ENCODE measurements at regions not wholly inside any gene's neighbourhood (a gene's known extent, or its start where the extent isn't known, plus 50 kb on each side); places are given as distances from the start of the nearest gene placed in this dataset.
"Not testable (repeated sequence)": the region's sequence is repeated elsewhere in the genome, so short reads cannot be mapped to it uniquely, and the experiment has no call there.

DNA sequence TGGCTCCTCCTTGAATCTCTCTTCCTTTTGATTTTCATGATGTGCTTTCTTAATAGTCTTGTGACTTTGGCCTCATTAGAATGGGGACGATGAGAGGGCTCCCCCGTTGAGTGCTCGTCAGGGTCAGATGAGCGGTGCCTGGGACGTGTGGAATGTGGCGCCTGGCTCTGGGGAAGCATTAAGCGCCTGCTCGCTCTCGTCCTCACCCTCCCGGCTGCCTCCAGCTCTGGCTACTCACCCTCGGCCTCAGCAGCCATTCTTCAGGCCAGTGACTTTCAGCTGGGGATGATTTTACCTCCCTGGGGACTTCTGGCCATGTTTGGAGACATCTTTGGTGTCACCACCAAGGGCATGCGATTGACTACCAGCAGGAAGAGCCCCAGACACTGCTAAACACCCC lies 69.7 kb downstream of the RPS6KA4 start:
- DNase-seq, result no peak

DNA sequence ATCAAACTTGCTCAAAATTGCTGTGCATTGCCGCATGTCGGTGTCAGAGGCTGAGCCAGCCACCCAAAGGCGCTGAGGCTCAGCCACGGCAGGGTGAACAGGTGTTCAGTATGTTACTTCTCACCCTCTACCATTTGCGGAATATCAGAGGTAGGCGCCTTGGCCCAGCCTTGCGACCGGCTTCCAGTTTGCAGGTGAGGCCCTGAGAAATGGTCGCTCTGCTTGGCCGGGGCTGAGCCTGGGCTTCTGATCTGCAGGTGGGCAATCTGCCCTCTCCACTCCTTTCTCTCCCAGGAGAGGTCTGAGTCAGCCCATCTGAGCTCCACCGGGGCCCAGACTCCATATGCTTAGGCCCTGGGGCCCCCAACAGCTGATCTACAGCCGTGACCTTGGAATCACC lies 71.0 kb downstream of the RPS6KA4 start:
- no peak for DNase-seq

DNA sequence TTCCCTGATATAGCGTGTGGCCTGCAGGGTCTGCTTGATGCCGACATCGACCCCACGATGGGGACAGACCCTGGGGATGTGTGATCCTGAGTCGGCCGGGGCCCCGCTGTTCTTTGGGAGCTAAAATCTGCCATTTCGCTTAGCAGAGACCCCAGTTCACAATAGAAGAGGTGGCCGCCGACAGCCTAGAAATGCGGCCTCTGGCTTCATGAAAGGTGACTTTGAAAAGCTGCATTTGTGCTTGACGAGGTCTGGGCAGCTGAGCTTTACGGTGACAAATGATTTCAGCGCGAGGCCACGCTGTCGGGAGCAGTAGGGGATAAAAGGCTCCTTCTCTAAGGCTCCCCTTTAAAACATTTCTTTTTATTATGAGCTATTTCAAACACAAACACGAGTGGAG lies 71.7 kb downstream of the RPS6KA4 start:
- no peak for DNase-seq

DNA sequence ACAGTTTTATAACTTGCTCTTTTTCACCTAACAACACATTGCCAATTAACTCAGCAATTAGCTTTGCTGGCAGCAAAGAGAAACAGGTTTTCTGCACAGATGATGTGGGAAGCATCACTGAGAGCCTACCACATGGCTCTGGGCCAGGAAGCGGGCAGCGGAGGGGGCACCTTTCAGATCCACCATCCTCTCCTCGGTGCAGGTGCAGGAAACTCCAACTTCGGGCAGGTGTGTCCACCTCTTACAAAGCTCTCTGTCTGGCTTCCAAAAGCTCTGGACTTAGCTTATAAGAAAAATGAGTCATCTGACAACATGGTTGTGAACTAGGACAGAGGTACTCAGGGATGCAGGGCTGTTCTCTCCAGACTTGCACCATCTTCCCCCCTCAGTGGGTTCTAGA lies 77.0 kb downstream of the RPS6KA4 start:
- DNase-seq, result no peak

DNA sequence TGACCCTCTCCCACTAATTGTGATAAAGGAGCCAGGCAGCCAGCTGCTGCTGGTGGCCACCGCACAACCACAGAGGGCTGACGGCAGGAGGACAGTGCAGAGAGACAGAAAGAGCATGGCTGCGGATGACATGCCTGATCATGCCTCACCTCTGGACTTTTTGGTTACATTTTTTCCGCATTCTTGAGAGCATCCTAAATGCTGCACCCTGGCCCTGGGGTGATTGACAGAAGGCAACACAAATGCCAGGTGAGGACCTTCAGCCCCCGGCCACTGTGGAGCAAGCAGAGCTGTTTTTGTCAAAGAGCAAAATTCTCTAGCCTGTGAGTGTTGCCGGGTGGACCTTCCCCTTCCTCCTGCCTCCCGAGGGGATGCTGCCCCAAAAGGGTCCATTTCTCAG lies 78.5 kb downstream of the RPS6KA4 start:
- DNase-seq, result no peak

DNA sequence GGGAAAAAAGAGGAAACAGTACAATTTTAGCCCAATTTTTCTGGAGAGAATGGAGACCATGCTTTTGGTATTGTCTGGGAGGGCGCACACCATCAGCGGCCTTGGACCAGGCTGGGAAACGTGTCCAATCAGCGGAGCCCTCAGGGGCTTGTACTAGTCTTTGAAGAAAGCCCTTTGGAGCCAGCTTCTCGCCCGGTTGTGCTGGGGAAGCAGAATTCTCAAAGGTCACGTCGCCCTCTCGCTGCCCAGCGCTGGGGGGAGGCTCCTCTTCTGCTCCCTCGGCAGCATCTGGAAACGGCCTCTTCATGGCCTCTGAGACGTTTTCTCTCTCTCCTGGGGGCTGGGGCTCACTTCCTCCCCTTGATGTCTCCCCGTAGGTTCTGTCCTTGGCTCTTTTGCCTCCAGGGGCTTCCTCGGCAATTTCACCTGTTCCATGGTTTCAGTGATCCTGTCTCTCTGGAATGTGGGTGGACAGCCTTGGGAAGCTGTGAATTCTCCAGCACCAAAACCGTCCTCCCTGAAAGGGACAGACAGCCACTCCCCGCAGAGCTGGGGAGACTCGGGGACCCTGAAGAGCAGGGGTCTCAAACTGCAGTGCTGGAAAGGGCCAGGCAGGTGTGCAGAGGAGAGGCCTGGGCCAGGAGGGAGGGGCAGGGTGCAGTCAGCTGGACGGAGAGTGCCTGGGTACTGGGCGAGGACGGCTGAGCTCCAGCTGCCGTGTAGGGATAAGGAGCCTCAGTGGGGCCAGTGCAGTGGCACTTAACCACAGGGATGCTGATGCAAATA lies 80.2 kb downstream of the RPS6KA4 start:
- DNase-seq, result no peak

DNA sequence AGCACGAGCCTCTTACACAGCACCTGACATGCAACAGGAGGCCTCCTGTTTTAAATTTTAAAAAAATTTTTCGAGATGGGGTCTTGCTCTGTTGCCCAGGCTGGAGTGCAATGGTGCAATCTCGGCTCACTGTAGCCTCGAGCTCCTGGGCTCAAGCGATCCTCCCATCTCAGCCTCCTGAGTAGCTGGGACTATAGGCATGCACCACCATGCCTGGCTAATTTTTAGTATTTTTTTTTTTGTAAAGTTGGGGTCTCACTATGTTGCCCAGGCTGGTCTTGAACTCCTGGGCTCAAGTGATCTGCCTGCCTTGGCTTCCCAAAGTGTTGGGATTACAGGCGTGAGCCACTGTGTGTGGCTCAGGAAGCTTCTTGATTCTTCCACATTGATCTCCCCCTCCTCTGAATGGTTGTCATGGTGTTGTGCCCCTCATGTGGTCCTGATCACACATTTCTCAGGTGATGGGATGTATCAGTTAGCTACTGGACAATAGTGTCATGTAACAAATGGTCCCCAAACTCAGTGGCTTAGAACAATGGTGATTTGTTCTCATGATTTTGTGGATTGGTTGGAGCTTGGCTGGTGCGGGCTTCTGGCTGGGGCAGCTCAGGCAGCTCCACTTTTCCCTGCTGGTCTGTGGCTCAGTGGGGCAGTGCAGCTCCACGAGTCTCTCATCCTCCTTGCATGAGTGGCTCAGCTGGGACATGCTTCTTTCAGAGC lies 81.0 kb downstream of the RPS6KA4 start:
- DNase-seq, result not testable (repeated sequence)

DNA sequence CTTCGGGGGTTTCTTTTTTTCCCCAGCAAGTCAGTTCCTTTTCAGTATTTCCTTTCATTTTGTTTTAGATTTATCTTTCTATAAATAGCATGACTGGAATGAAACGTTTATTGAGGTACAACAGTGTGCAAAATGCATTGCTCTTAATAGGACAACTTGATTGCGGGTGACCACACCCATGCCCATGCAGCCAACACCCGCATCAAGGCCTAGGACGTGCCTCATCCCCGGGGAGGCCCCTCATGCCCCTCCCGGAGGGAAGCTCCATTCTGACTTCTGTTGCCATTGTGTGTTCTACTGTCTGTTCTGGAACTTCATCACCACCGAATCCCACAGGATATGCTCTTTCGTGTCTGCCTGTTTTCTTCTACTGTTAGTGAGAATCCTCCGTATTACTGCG lies 82.2 kb downstream of the RPS6KA4 start:
- no peak for DNase-seq

DNA sequence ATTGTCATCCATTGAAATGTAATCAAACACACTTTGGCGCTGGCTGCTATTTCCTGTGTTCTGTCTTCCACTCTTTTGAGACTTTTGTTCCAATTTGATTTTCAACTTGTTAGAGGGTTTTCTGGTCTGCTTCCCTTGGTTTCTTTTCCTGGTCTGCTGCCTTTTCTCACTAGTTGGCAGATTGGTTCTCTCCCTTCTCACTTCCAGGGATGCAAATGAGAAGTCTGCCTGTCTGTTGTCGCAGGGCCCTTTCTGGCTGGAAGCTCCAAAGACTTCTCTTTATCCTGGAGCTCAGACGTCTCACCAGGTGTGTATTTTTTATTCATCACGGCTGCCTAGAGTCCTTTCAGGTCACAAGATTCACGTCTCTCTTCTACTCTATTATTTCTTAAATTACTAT lies 84.0 kb downstream of the RPS6KA4 start:
- DNase-seq, result no peak

DNA sequence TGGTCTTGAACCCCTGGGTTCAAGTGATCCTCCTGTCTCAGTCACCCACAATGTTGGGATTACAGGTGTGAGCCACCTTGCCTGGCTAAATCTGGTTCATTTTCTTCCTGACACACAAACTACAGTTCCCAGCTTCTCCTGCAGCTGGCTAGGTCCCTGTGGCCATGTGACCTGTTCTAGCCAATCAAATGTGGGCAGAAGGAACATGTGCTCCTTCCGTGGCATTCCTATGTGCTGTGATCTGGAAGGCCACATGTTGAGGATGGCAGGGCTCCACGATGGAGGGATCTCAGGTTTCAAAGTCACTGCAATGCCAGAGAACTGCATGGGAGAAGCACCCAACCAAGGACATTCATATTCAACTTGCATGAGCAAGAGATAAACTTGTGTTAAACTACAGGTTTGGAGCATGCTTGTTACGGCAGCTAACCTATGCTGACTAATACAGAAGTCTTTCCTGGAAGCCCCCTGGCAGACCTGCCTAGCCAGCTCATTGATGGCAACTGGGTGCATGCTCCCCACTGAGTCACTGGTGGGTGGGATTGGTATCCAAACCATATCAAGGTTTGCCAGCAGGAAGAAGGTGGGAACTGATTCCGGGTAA lies 86.0 kb downstream of the RPS6KA4 start:
- no peak for DNase-seq

DNA sequence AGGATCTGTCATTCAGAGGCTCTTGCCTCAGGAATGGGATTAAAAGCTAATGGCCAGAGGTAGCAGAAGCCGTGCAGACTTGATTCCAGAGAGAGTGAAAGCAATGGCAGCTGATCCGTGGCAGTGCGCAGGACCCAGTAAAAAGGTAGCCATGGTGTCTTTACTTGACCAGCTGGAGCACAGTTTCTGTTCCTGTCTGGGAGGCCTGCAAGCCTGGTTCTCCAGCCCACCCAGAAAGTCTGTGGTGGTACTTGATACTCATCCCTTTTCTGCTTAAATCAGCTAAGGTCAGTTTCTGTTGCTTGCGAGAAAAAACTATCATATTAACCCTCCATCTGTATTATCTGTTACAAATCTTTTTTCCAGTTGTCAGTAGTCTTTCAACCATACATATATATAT lies 86.7 kb downstream of the RPS6KA4 start:
- no peak for DNase-seq

DNA sequence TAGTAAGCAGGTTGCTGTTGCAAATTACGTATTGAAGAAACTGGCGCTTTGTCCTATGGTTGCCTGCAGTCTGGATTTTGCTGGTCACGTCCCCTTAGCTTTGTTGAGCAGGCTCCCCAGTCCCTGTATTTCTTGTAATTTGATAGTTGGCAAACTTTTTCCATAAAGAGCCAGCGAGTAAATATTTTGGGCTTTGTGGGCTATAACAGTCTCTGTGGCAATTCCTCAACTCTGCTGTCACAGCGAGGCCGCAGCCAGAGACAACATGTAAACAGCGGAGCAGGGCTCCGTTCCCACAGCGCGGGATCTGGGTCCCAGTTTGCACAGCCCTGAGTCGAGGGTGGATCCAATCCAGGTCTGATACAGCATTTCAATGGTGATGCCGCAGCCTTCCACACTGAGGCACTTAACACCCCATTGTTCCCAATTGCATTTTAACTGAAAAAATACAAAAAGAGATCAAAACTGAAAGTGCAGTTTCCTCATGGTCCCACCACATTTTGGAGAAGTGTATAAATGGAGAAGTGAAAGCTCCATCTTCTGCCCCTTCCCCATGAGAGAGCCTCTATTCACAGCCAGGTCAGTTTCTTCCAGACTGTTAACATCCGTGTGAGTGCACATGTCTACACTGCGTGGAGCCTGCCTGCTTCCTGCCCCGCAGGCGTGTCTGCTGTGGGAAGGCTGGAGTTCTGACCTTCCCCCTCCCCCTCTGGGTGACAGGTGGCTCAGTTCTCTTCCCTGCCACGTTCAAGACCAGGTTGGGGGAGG lies 89.1 kb downstream of the RPS6KA4 start:
- peak; percentile 21 to 62 (median 44) for DNase-seq

DNA sequence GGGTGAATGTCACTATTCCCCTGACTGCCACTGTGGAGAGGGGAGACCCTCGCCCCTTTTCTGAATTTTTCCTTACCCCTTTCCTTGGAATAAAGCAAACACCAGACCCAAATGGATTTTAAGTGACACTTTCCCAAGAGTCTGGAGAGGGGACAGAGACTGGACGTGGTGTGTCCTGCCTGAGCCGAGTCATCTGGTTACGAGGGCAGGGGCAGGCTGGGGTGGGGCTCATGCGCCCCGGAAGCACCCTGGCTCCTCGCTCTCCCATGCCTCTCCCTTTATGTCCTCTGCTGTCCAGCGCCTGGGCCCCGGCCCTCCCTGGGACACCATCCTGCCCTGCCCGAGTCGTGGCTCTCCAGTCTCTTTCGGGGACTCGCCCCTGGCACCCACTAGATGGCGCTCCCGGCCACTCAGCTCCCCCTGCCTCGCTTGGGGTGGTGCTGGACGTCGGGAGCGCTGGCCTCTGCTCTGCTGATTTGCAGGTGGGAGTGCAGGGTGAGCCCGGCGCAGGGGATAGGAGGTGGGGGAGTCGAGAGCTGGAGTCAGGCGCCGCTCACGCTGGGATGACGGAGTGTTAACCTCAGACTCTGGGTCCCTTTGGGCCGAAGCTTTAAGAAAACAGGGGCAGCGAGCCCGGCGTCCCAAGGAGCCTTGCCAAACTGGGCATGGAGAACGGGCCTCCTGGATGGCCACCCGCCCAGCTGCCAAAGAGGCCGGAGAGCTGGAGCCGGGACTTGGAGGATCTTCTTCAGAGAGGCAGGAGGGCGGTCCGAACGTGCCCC lies 89.8 kb downstream of the RPS6KA4 start:
- peak; percentile 62 to 89 (median 81) for DNase-seq

DNA sequence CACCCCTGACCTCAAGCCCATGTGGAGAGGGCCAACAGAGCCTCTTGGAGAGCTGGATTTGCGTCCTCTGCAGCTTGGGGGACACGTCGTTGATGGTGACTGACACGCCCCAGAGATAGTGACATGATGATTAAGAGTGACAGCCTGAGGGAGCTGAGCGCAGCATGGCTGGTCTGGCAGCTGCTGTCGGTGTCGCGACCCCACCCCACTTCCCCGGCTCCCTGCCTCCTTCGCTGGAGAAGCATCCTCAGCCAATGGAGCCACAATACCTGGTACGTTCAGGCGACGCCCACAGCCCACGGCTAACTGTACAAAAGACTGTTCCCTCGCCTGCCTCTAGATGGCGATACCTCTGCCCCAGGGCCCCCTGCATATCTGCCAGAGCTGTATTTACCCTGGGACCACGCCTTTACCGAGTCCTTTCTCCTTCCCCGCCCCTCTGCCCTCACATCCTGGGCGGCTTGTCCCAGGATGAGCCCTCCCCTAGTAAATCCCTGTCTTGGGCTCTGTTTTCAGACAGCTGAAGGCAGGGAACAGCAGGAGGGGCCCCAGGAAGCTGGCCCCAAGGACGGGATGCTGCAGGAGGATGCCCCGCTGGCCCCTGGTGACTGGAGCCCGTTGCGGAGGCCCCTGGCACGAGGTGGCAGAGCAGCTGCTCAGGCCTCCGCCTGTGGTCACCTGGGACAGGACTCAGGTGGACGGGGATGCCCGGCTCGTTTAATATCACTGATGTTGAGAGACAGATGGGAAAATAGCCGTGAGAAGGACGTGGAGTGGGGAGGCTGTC lies 90.6 kb downstream of the RPS6KA4 start:
- peak in 2 of 3 donors; percentile 26 to 71 for DNase-seq

DNA sequence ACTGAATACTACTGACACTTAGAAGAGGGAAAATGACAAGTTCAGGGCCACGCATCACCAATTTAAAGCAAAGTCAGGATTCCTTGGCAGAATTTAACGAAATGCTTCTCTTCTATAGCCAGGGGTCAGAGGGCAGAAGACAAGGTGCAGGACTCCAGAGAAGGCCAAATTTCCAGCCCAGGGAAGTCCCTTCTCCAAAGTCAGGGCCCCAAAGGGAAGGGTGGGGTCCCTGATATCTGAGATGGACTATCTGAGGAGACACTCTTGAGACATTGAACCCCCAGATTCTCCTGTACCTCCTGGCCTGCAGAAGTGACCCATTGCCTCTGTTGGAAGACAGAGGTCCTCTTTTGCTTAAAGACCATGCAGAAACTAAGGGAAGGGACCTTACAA lies 91.2 kb downstream of the RPS6KA4 start:
- DNase-seq, result no peak

DNA sequence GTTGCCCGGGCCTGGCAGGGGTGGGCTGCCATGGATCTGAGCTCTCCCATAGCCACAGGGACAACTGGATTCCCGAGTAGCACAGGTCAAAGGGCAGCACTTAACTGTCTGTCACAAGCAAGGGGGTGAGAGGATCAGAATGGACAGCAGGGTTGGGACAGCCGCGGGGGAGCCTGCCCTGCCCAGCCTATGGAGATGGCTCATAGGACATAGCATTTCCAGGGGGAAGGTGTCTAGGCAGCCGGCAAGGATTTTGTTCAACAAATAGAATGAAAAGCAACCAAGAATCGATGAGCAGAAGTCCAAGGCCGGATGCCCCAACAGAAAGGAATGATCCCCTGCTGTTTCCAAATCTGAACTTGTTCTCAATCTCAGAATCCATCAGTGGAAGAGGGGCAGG lies 92.9 kb downstream of the RPS6KA4 start:
- no peak for DNase-seq

DNA sequence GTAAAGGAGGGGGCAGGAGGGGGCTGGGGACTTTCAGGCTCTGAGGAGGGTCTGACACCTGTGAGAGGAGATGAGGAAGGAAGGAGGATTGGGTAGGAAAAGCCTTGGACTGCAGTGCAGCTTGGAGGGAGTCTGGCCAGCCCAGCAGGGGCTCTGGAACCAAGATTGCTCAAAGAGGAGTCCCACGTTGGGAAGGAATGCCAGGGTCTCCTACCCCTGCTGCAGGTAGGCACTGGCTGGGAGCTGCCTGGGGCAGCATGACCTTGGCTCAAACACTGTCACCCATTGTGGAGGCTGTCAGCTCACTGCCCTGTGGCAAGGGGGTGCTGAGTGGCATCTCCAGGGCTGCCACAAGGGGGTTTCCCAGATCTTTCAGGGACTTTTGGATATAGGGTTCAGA lies 94.5 kb downstream of the RPS6KA4 start:
- DNase-seq, result no peak

DNA sequence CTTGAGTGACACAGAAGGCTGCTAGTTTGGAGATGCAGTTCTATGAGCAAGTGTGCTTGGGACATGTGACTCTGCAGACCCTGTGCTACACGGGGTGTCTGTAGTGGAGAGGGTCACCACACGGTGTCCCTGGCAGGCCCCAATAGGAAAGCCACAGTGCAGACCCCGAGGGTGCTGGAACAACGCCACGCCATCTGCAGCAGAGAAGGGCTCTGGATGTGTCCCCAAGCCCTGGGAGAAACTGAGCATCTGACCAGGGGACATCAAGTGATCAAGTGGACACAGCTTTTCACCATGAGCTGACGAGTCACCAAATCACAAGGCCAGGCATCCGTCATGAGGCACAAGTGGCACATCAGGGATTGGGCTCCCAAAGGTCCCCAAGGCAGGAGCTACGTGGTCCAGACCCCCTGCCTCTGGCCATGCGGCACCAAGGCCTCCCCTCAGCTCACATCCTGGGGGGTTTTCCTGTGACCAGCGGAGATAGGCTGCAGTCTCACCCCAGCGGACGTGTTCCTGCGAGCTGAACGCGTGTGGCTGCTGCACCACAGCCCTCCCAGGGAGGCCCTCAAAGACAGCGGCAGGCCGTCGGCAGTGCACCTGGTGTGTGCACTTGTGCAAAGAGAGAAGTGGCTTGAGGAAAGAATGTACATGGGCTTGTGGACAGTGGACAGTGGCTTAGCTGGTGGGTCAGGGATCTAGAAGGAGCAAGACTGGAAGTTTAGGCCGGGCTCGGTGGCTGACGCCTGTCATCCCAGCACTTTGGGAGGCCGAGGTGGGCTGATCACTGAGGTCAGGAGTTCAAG lies 96.7 kb downstream of the RPS6KA4 start:
- DNase-seq, result no peak

DNA sequence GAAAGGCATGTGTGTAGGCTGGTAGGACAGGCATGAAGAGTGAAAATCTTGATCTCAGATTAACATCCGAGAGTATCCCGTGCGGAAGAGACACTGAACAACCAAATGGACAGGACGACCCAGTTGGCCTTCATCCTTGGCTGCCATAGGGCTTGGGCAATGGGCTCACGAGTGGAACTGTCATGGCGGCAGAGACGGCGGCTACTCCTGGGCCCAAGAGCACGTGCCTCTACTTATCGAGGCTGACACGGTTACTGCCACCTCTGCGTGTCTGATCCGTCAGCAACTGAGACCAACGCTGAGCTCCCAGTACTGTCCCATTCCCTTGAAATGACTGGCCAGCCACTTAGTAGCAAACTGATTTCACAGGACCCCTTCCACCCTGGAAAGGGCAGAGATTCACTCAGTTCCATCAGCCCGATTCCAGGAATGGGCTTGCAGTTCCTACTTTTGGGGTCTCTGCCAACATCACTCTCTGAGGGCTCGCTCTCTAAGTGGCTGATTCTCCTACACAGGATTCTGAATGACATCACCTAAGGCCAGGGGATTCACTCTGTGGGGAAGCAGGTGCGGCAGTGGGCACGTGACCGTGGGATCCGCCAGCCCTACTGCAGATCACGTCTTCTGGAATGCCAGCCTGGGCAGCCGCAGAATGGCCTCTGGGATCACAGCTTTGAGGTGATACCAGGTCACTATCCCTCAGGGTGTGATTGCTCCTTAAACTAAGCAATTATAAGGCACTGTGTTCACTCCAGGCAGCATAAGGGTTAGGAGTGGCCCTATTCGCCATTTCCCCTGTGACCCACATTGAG lies 97.8 kb downstream of the RPS6KA4 start:
- no peak for DNase-seq

All from muscle of back (tissue), 3 donors.